HG03175 (cell line): ENCODE measurements at regions not wholly inside any gene's neighbourhood (a gene's known extent, or its start where the extent isn't known, plus 50 kb on each side); places are given as distances from the start of the nearest gene placed in this dataset.

ENCODE experiments used
- ATAC-seq: cut with Tn5 transposase; IDR thresholded peaks from one replicate; pipeline ENCODE4 v1.9.1; 2021; ENCODE audit warnings: mild to moderate bottlenecking, moderate library complexity; ENCODE audit not compliant: unreplicated experiment

GRCh38 chr2:219987830-219988229 lies 360.4 kb downstream of the SLC4A3 start:
- ATAC-seq, result no peak

- no peak for ATAC-seq
These were observed 362.3 kb downstream of the SLC4A3 start for GRCh38 chr2:219989744-219990143.

GRCh38 chr2:219991116-219991515 lies 363.7 kb downstream of the SLC4A3 start:
- no peak for ATAC-seq

- ATAC-seq, result no peak
These were observed 368.0 kb downstream of the SLC4A3 start for GRCh38 chr2:219995399-219995798.

GRCh38 chr2:219995991-219996765 lies 368.7 kb downstream of the SLC4A3 start:
- no peak for ATAC-seq

- ATAC-seq, result no peak
These were observed 370.0 kb downstream of the SLC4A3 start for GRCh38 chr2:219997341-219997851.

GRCh38 chr2:219998107-219998506 lies 370.7 kb downstream of the SLC4A3 start:
- ATAC-seq, result no peak

GRCh38 chr2:219998714-219999227 lies 371.3 kb downstream of the SLC4A3 start:
- no peak for ATAC-seq

GRCh38 chr2:220000080-220000479 lies 372.6 kb downstream of the SLC4A3 start:
- ATAC-seq, result no peak

GRCh38 chr2:220000586-220000985 lies 373.2 kb downstream of the SLC4A3 start:
- no peak for ATAC-seq

- ATAC-seq, result no peak
These were observed 374.3 kb downstream of the SLC4A3 start for GRCh38 chr2:220001751-220002150.

- no peak for ATAC-seq
These were observed 374.8 kb downstream of the SLC4A3 start for GRCh38 chr2:220002251-220002650.

- ATAC-seq, result no peak
These were observed 375.3 kb downstream of the SLC4A3 start for GRCh38 chr2:220002699-220003098.

- no peak for ATAC-seq
These were observed 377.9 kb downstream of the SLC4A3 start for GRCh38 chr2:220005362-220005761.

GRCh38 chr2:220006152-220006621 lies 378.8 kb downstream of the SLC4A3 start:
- ATAC-seq, result no peak

- no peak for ATAC-seq
These were observed 384.4 kb downstream of the SLC4A3 start for GRCh38 chr2:220011859-220012258.

- ATAC-seq, result no peak
These were observed 387.5 kb downstream of the SLC4A3 start for GRCh38 chr2:220014961-220015360.

- no peak for ATAC-seq
These were observed 388.1 kb downstream of the SLC4A3 start for GRCh38 chr2:220015576-220015975.

GRCh38 chr2:220025207-220025606 lies 397.8 kb downstream of the SLC4A3 start:
- no peak for ATAC-seq

- ATAC-seq, result no peak
These were observed 401.6 kb downstream of the SLC4A3 start for GRCh38 chr2:220029013-220029412.

- ATAC-seq, result no peak
These were observed 406.1 kb downstream of the SLC4A3 start for GRCh38 chr2:220033546-220033945.

GRCh38 chr2:220034426-220035130 lies 407.1 kb downstream of the SLC4A3 start:
- no peak for ATAC-seq
